Endothelial cell of umbilical vein (primary cell): ENCODE measurements at regions not wholly inside any gene's neighbourhood (a gene's known extent, or its start where the extent isn't known, plus 50 kb on each side); places are given as distances from the start of the nearest gene placed in this dataset.

Source experiments
- CTCF ChIP-seq, 2 donors: IDR thresholded peaks; 1 replicate in 1 of 2; 2 replicates in 1 of 2; pipeline ENCODE4 v1.5.1; 2011; ENCODE audit warnings: low read length in 2 of 2, mild to moderate bottlenecking in 2 of 2, moderate library complexity in 2 of 2, control low read depth in 1 of 2, inconsistent platforms in 1 of 2, low read depth in 1 of 2; ENCODE audit not compliant: insufficient read depth in 1 of 2; ENCODE audit errors: extremely low read depth in 1 of 2
- POLR2A ChIP-seq: IDR thresholded peaks from 2 replicates; pipeline ENCODE4 v1.6.1; 2012; ENCODE audit warnings: low read depth, mild to moderate bottlenecking, control low read depth, low read length
- POLR2AphosphoS5 ChIP-seq: IDR thresholded peaks from 2 replicates; pipeline ENCODE4 v1.6.1; 2012; ENCODE audit warnings: low read depth, mild to moderate bottlenecking, control low read depth, low read length, moderate library complexity; ENCODE audit not compliant: insufficient read depth

- TF ChIP-seq POLR2A (no peak), CTCF (IDR thresholded peaks at IDR 0.05; ENCODE audit: extremely low read depth in 1 of 2, insufficient read depth in 1 of 2, low read depth in 1 of 2, low read length in 2 of 2) (no peak), POLR2AphosphoS5 (no peak)
These were observed 128.9 kb downstream of the BANF2 start for GRCh38 chr20:17828598-17829144.
